ENCODE measurements at regions not wholly inside any gene's neighbourhood (a gene's known extent, or its start where the extent isn't known, plus 50 kb on each side); places are given as distances from the start of the nearest gene placed in this dataset.

GRCh38 chr1:232390590-232390989 is 239.3 kb downstream of the SIPA1L2 start:
- Histone ChIP-seq H3K4me2 (no peak overlapping the region), H3K27me3 (ENCODE audit: insufficient read depth) (no peaks in the 10 kb centered on the region), H3K9me3 (no peaks in the 10 kb centered on the region), H3K4me1 (ENCODE audit: control insufficient read depth in 1 of 2, insufficient read depth in 2 of 2, low read depth in 1 of 2, low read length in 1 of 2) (peaks cover 0 to 11% of the 10 kb centered on the region in 2 experiments; a peak in 2 of 4 replicates), H3K27ac (ENCODE audit: low read depth in 2 of 2, low read length in 1 of 2) (no peak overlapping the region), H2AFZ (ENCODE audit: low read depth) (no peak overlapping the region), H3K4me3 (ENCODE audit: low read depth in 2 of 2, low read length in 1 of 2) (no peak overlapping the region), H3K9ac (no peak overlapping the region), H3K9me2 (no peaks in the 10 kb centered on the region), H4K20me1 (ENCODE audit: insufficient read depth) (no peaks in the 10 kb centered on the region), H3K36me3 (replicated peaks in 1 of 2; ENCODE audit: control insufficient read depth in 1 of 2, insufficient read depth in 2 of 2, low read length in 1 of 2) (no peaks in the 10 kb centered on the region), H3K79me2 (ENCODE audit: insufficient read depth) (no peaks in the 10 kb centered on the region), H3F3A (replicated peaks; ENCODE audit: insufficient read depth) (no peaks in the 10 kb centered on the region)
- no peak for DNase-seq
- ChIA-PET POLR2A (no interaction called here), CTCF (no interaction called here)
- WGBS (ENCODE audit: low lambda C conversion rate) = 43% methylated on average over 3 of the region's 3 CpGs
- TF ChIP-seq GABPA (IDR thresholded peaks at IDR 0.05; ENCODE audit: low read depth) = no peak
- TF ChIP-seq SMC3 (IDR thresholded peaks at IDR 0.05; ENCODE audit: low read depth, low read length) = no peak

- ChIA-PET CTCF (interaction anchor here (1.4 kb wide), 1 partner anchor 17 kb away, joined by 4 read pairs; no protein-coding TSS in a partner anchor), POLR2A (no interaction called here)
- TF ChIP-seq TAF1 (IDR thresholded peaks at IDR 0.05; ENCODE audit: borderline replicate concordance, low read depth, low read length) (no peak), CHD2 (IDR thresholded peaks at IDR 0.05; ENCODE audit: low read length, partially characterized antibody) (no peak), USF2 (IDR thresholded peaks at IDR 0.05; ENCODE audit: borderline replicate concordance, low read depth, low read length) (no peak), NFIC (IDR thresholded peaks at IDR 0.05; ENCODE audit: borderline replicate concordance) (no peak), USF1 (IDR thresholded peaks at IDR 0.05; ENCODE audit: borderline replicate concordance, low read depth) (no peak), MEF2A (IDR thresholded peaks at IDR 0.05; ENCODE audit: borderline replicate concordance, low read depth) (no peak), PBX3 (IDR thresholded peaks at IDR 0.05) (no peak), SIN3A (IDR thresholded peaks at IDR 0.05; ENCODE audit: borderline replicate concordance, low read depth, low read length) (no peak), GABPA (IDR thresholded peaks at IDR 0.05; ENCODE audit: low read depth) (no peak), JUND (IDR thresholded peaks at IDR 0.05) (no peak), TEAD4 (IDR thresholded peaks at IDR 0.05; ENCODE audit: borderline replicate concordance, insufficient read depth) (no peak), GATA2 (CRISPR knock-in tag; IDR thresholded peaks at IDR 0.05) (no peak), FOXM1 (IDR thresholded peaks at IDR 0.05; ENCODE audit: low read depth) (no peak), FOXJ3 (CRISPR knock-in tag; IDR thresholded peaks at IDR 0.05) (no peak), RFX5 (IDR thresholded peaks at IDR 0.05; ENCODE audit: low read length) (no peak), ZBTB33 (IDR thresholded peaks at IDR 0.05; ENCODE audit: borderline replicate concordance, low read depth) (no peak)
Measured at GRCh38 chr1:232389744-232390143, 240.2 kb downstream of the SIPA1L2 start.

More at GRCh38 chr1:232389744-232390143, 240.2 kb downstream of the SIPA1L2 start:
- Histone ChIP-seq H3K4me3 (ENCODE audit: low read depth in 2 of 2, low read length in 1 of 2) (no peak overlapping the region), H3K4me1 (ENCODE audit: control insufficient read depth in 1 of 2, insufficient read depth in 2 of 2, low read depth in 1 of 2, low read length in 1 of 2) (peaks cover 0 to 16% of the 10 kb centered on the region in 2 experiments; a peak in 2 of 4 replicates), H3K9ac (no peak overlapping the region), H3K36me3 (replicated peaks in 1 of 2; ENCODE audit: control insufficient read depth in 1 of 2, insufficient read depth in 2 of 2, low read length in 1 of 2) (no peaks in the 10 kb centered on the region), H2AFZ (ENCODE audit: low read depth) (no peak overlapping the region), H3K27ac (ENCODE audit: low read depth in 2 of 2, low read length in 1 of 2) (no peak overlapping the region), H3K27me3 (ENCODE audit: insufficient read depth) (no peaks in the 10 kb centered on the region), H3K4me2 (no peak overlapping the region), H3K79me2 (ENCODE audit: insufficient read depth) (no peaks in the 10 kb centered on the region), H3K9me2 (no peaks in the 10 kb centered on the region), H3K9me3 (no peaks in the 10 kb centered on the region), H4K20me1 (ENCODE audit: insufficient read depth) (no peaks in the 10 kb centered on the region), H3F3A (replicated peaks; ENCODE audit: insufficient read depth) (no peaks in the 10 kb centered on the region)
- 52% methylated on average over 4 of the region's 4 CpGs for WGBS (ENCODE audit: low lambda C conversion rate)
- no peak for DNase-seq

All from SK-N-SH (cell line).